H1 (cell line): ENCODE measurements at regions not wholly inside any gene's neighbourhood (a gene's known extent, or its start where the extent isn't known, plus 50 kb on each side); places are given as distances from the start of the nearest gene placed in this dataset.

Experiments used
- CTCF ChIA-PET: fragments of 300-600 bp; sonication (Branson Sonifier 250); formaldehyde crosslinking; loops from one replicate; lab custom pipeline; 2021; ENCODE audit not compliant: partially characterized antibody; lab: Charles Lee
- POLR2A ChIA-PET: fragments of 300-600 bp; sonication (Branson Sonifier 250); formaldehyde crosslinking; loops from one replicate; lab custom pipeline; 2021; ENCODE audit warnings: inconsistent platforms; ENCODE audit not compliant: partially characterized antibody; lab: Charles Lee
- DNase-seq, 2 experiments: peaks; one replicate each; pipeline versions ENCODE4 v3.0.0 to v3.0.0-alpha.2; 2010 to 2022; ENCODE audit warnings: low spot score in 2 of 2, low read depth in 1 of 2, mixed read lengths in 1 of 2
- FAIRE-seq: peaks from 2 replicates; lab custom pipeline; 2011; peaks lifted over from hg19 to GRCh38; lab: Jason Lieb, UNC
- H2AFZ ChIP-seq: 2 replicates; pipeline ENCODE4 v1.8.1; 2012; ENCODE audit warnings: low read length, inconsistent platforms
- H2AK5ac ChIP-seq: 2 replicates; pipeline ENCODE4 v1.6.1; 2013; ENCODE audit warnings: low read depth, low read length
- H2BK120ac ChIP-seq: replicated peaks from 2 replicates; pipeline ENCODE3; 2013; ENCODE audit warnings: low read depth, low read length, inconsistent platforms
- H2BK12ac ChIP-seq: 2 replicates; pipeline ENCODE4 v1.6.1; 2013; ENCODE audit warnings: low read depth, low read length
- H2BK15ac ChIP-seq: 2 replicates; pipeline ENCODE4 v1.6.1; 2013; ENCODE audit warnings: low read length
- H2BK20ac ChIP-seq: 2 replicates; pipeline ENCODE4 v1.6.1; 2013; ENCODE audit warnings: low read length
- H2BK5ac ChIP-seq: 2 replicates; pipeline ENCODE4 v1.6.1; 2013; ENCODE audit warnings: low read depth, low read length
- H3K14ac ChIP-seq: 2 replicates; pipeline ENCODE4 v1.6.1; 2013; ENCODE audit warnings: inconsistent platforms; ENCODE audit not compliant: insufficient read length
- H3K18ac ChIP-seq: 2 replicates; pipeline ENCODE4 v1.6.1; 2013; ENCODE audit warnings: low read length; ENCODE audit errors: extremely low read depth
- H3K23ac ChIP-seq: 2 replicates; pipeline ENCODE4 v1.6.1; 2013; ENCODE audit warnings: inconsistent platforms; ENCODE audit not compliant: insufficient read length
- H3K23me2 ChIP-seq: 2 replicates; pipeline ENCODE4 v1.6.1; 2013; ENCODE audit warnings: low read depth, low read length
- H3K27ac ChIP-seq: 2 replicates; pipeline ENCODE4 v1.6.1; 2011; ENCODE audit warnings: low read depth, low read length, inconsistent platforms
- H3K27me3 ChIP-seq, 4 experiments: replicated peaks in 1 of 4; 1 replicate in 1 of 4; 2 replicates in 3 of 4; pipeline versions ENCODE4 v1.6.1 to v1.8.1; 2011 to 2013; ENCODE audit warnings: low read length in 3 of 4, mild to moderate bottlenecking in 3 of 4, inconsistent platforms in 2 of 4, mixed read lengths in 2 of 4, moderate library complexity in 1 of 4; ENCODE audit not compliant: control insufficient read depth in 3 of 4, insufficient read depth in 3 of 4; ENCODE audit errors: extremely low read depth in 1 of 4
- H3K36me3 ChIP-seq, 4 experiments: 2 replicates each; pipeline versions ENCODE4 v1.6.1 to v1.8.1; 2011 to 2013; ENCODE audit warnings: mild to moderate bottlenecking in 4 of 4, low read length in 3 of 4, moderate library complexity in 2 of 4, control low read depth in 1 of 4, inconsistent platforms in 1 of 4; ENCODE audit not compliant: insufficient read depth in 4 of 4, control insufficient read depth in 2 of 4
- H3K4ac ChIP-seq: replicated peaks from 2 replicates; pipeline ENCODE3; 2013; ENCODE audit warnings: low read length, low read depth, mixed read lengths, inconsistent platforms; ENCODE audit not compliant: insufficient read length
- H3K4me1 ChIP-seq, 4 experiments: replicated peaks in 1 of 4; 1 replicate in 1 of 4; 2 replicates in 3 of 4; pipeline versions ENCODE4 v1.6.1 to v1.8.1; 2011 to 2013; ENCODE audit warnings: low read length in 3 of 4, inconsistent platforms in 2 of 4, mixed read lengths in 1 of 4; ENCODE audit not compliant: insufficient read depth in 4 of 4, control insufficient read depth in 3 of 4
- H3K4me2 ChIP-seq, 2 experiments: 2 replicates each; pipeline versions ENCODE4 v1.6.1 to v1.8.1; 2011 to 2013; ENCODE audit warnings: low read depth in 2 of 2, low read length in 2 of 2, control low read depth in 1 of 2, inconsistent platforms in 1 of 2, mild to moderate bottlenecking in 1 of 2; ENCODE audit not compliant: insufficient read depth in 1 of 2
- H3K4me3 ChIP-seq, 4 experiments: fragments of 200-600, 300-600 bp in 1 of 4; sonication (generic), shearing (Covaris generic), sonication (Bioruptor Twin) in 1 of 4; 2 replicates each; pipeline versions ENCODE4 v1.5.1 to v1.8.1; 2011 to 2016; ENCODE audit warnings: low read length in 4 of 4, low read depth in 3 of 4, control low read depth in 2 of 4, inconsistent platforms in 2 of 4, mild to moderate bottlenecking in 2 of 4, mixed read lengths in 1 of 4, moderate library complexity in 1 of 4; ENCODE audit not compliant: insufficient read depth in 2 of 4; ENCODE audit errors: extremely low read depth in 1 of 4
- H3K56ac ChIP-seq: replicated peaks from 2 replicates; pipeline ENCODE3; 2013; ENCODE audit warnings: low read depth, mild to moderate bottlenecking, mixed read lengths, low read length, inconsistent platforms; ENCODE audit not compliant: insufficient read length
- H3K79me1 ChIP-seq: 2 replicates; pipeline ENCODE4 v1.6.1; 2013; ENCODE audit warnings: low read depth, low read length, control low read depth
- H3K79me2 ChIP-seq, 2 experiments: 2 replicates each; pipeline versions ENCODE4 v1.6.1 to v1.8.1; 2012 to 2013; ENCODE audit warnings: low read length in 2 of 2, mild to moderate bottlenecking in 2 of 2, inconsistent platforms in 1 of 2; ENCODE audit not compliant: insufficient read depth in 2 of 2, control insufficient read depth in 1 of 2
- H3K9ac ChIP-seq, 4 experiments: replicated peaks in 1 of 4; 1 replicate in 1 of 4; 2 replicates in 3 of 4; pipeline versions ENCODE4 v1.6.1 to v1.8.1; 2011 to 2013; ENCODE audit warnings: low read depth in 3 of 4, low read length in 3 of 4, control low read depth in 2 of 4, mild to moderate bottlenecking in 2 of 4, moderate library complexity in 2 of 4, inconsistent platforms in 1 of 4; ENCODE audit errors: extremely low read depth in 1 of 4
- H3K9me3 ChIP-seq, 2 experiments: 2 replicates each; pipeline versions ENCODE4 v1.6.1 to v1.8.1; 2012 to 2013; ENCODE audit warnings: mild to moderate bottlenecking in 2 of 2, moderate library complexity in 2 of 2, control low read depth in 1 of 2, inconsistent platforms in 1 of 2, low read depth in 1 of 2, low read length in 1 of 2, mixed read lengths in 1 of 2; ENCODE audit not compliant: insufficient read depth in 2 of 2
- H4K20me1 ChIP-seq, 2 experiments: replicated peaks in 1 of 2; 2 replicates each; pipeline versions ENCODE3 to v1.8.1; 2011 to 2013; ENCODE audit warnings: inconsistent platforms in 2 of 2, low read length in 2 of 2, mild to moderate bottlenecking in 1 of 2; ENCODE audit not compliant: insufficient read depth in 2 of 2, control insufficient read depth in 1 of 2
- H4K5ac ChIP-seq: 2 replicates; pipeline ENCODE4 v1.6.1; 2013; ENCODE audit warnings: low read length, low read depth, mixed read lengths, inconsistent platforms; ENCODE audit not compliant: insufficient read length
- H4K8ac ChIP-seq: 2 replicates; pipeline ENCODE4 v1.8.0; 2013; ENCODE audit warnings: mild to moderate bottlenecking, moderate library complexity, low read length, inconsistent platforms; ENCODE audit not compliant: insufficient read depth; ENCODE audit errors: extremely low read depth
- H4K91ac ChIP-seq: replicated peaks from 2 replicates; pipeline ENCODE3; 2013; ENCODE audit warnings: low read length, mixed read lengths, inconsistent platforms; ENCODE audit not compliant: insufficient read length
- BACH1 ChIP-seq: IDR thresholded peaks from 2 replicates; pipeline ENCODE4 v1.6.1; 2012; ENCODE audit warnings: low read length, improper control_type of control experiment
- CHD1 ChIP-seq: IDR thresholded peaks from 2 replicates; pipeline ENCODE4 v1.6.1; 2012; ENCODE audit warnings: low read depth, low read length, improper control_type of control experiment
- CTBP2 ChIP-seq: IDR thresholded peaks from 2 replicates; pipeline ENCODE4 v1.7.0; 2011; ENCODE audit warnings: borderline replicate concordance, mild to moderate bottlenecking, moderate library complexity, mixed read lengths, low read length; ENCODE audit not compliant: insufficient read depth, insufficient read length
- EGR1 ChIP-seq: IDR thresholded peaks from 2 replicates; pipeline ENCODE4 v1.6.1; 2011; ENCODE audit warnings: low read depth, low read length, borderline replicate concordance
- KDM1A ChIP-seq: fragments of 200-600, 300-600 bp; sonication (generic); IDR thresholded peaks from 2 replicates; pipeline ENCODE4 v1.7.1; 2016; ENCODE audit warnings: mild to moderate bottlenecking, low read length, borderline replicate concordance
- KDM4A ChIP-seq: IDR thresholded peaks from one replicate; pipeline ENCODE4 v1.7.1; 2012; ENCODE audit warnings: low read depth, mild to moderate bottlenecking, moderate library complexity, low read length, inconsistent platforms; ENCODE audit not compliant: severe bottlenecking
- NANOG ChIP-seq: IDR thresholded peaks from 2 replicates; pipeline ENCODE4 v1.6.1; 2011; ENCODE audit warnings: low read length, low read depth, mild to moderate bottlenecking, inconsistent platforms; ENCODE audit not compliant: insufficient read depth, poor library complexity, severe bottlenecking
- PHF8 ChIP-seq: fragments of 200-600 bp; sonication (generic); conservative IDR thresholded peaks from 2 replicates; pipeline ENCODE4 v1.7.1; 2012; ENCODE audit warnings: low read depth, mild to moderate bottlenecking, inconsistent platforms, low read length, moderate library complexity
- POU5F1 ChIP-seq: IDR thresholded peaks from 2 replicates; pipeline ENCODE4 v1.6.1; 2011; ENCODE audit warnings: low read depth, mild to moderate bottlenecking, low read length, moderate library complexity
- RAD21 ChIP-seq, 2 experiments: IDR thresholded peaks in 1 of 2; conservative IDR thresholded peaks in 1 of 2; 2 replicates each; pipeline ENCODE4 v1.6.1; 2011; ENCODE audit warnings: low read depth in 2 of 2, low read length in 2 of 2, improper control_type of control experiment in 1 of 2, inconsistent platforms in 1 of 2, mild to moderate bottlenecking in 1 of 2, moderate library complexity in 1 of 2
- SUZ12 ChIP-seq: fragments of 200-600 bp; sonication (generic); IDR thresholded peaks from 2 replicates; pipeline ENCODE4 v1.6.1; 2012; ENCODE audit warnings: mild to moderate bottlenecking, inconsistent platforms, low read length, moderate library complexity, mixed read lengths
- TCF12 ChIP-seq: IDR thresholded peaks from 2 replicates; pipeline ENCODE4 v1.6.1; 2011; ENCODE audit warnings: low read depth, mild to moderate bottlenecking, low read length
- WGBS, 2 experiments: shearing (Covaris generic) in 1 of 2; methylation state at CpG; one replicate each; pipeline versions ENCODE4 v1.1.6 to v1.1.7; 2013 to 2015; ENCODE audit warnings: low lambda C conversion rate in 2 of 2, mixed read lengths in 2 of 2, inconsistent platforms in 1 of 2, low coverage in 1 of 2, missing lambda C conversion rate in 1 of 2; ENCODE audit not compliant: insufficient replicate concordance in 2 of 2, insufficient coverage in 1 of 2, insufficient read length in 1 of 2; ENCODE audit errors: extremely low coverage in 1 of 2, missing lambda C conversion rate in 1 of 2; 5-methylcytosine and 5-hydroxymethylcytosine counted together
- TF ChIP-seq, protein P1 (sequence below): IDR thresholded peaks from 2 replicates; pipeline ENCODE4 v1.6.1; 2012; ENCODE audit warnings: inconsistent platforms

DNA sequence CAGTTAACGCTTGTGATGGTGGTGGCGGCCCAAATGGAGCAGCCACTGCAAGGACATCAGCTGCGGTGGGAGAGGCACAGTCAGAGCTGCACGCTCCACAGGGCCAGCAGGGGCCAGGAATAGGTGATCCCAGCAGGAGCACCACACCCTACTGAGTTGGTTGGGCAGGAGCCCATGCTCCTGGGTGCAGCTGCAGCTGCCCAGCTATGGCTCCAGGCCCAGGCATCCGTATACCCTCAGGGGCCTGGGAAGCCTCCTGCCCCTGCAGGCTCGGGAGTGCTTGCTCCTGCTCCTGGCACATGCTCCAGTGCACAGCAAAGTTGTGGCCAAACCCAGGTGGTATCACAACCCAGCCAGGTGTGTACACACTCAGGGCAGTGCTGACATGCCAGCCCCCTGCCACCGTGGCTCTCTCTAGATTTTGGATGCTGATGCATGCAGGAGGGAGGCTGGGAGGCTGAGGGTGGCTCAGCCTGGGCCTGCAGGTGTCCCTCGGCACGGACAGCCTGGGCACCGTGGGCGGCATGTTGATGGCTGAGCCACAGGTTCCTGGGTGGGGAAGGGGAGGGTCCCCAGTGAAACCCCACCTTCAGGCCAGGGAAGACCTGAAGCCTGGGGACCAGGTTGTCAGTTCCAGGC lies 150.2 kb downstream of the CXXC4 start:
- H4K91ac ChIP-seq: no peak overlapping the region
- DNase-seq: no peak
- TF ChIP-seq NANOG (no peak), KDM1A (no peak), EGR1 (no peak), RAD21 (IDR thresholded peaks at IDR 0.05 in 1 of 2, conservative IDR thresholded peaks at IDR 0.05 in 1 of 2; ENCODE audit: low read depth in 2 of 2, low read length in 2 of 2) (no peak), PHF8 (no peak), SUZ12 (no peak), TCF12 (no peak), POU5F1 (no peak), KDM4A (no peak), CTBP2 (no peak), CHD1 (no peak), BACH1 (no peak)
- TF ChIP-seq, protein P1, sequence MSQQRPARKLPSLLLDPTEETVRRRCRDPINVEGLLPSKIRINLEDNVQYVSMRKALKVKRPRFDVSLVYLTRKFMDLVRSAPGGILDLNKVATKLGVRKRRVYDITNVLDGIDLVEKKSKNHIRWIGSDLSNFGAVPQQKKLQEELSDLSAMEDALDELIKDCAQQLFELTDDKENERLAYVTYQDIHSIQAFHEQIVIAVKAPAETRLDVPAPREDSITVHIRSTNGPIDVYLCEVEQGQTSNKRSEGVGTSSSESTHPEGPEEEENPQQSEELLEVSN: no peak

More for the DNA sequence above, 150.2 kb downstream of the CXXC4 start:
- H2BK12ac ChIP-seq: no peak overlapping the region
- H3K23ac ChIP-seq: no peak overlapping the region
- H2AFZ ChIP-seq: no peak overlapping the region
- POLR2A ChIA-PET: no interaction called here
- no peaks in the 10 kb centered on the region for H3K79me1 ChIP-seq
- no peaks in the 10 kb centered on the region for H3K4me1 ChIP-seq
- H3K79me2 ChIP-seq: no peaks in the 10 kb centered on the region
- no peaks in the 10 kb centered on the region for H3K36me3 ChIP-seq
- H3K56ac ChIP-seq: no peak overlapping the region
- H2BK15ac ChIP-seq: no peak overlapping the region
- H3K27me3 ChIP-seq: no peaks in the 10 kb centered on the region
- H4K20me1 ChIP-seq: no peaks in the 10 kb centered on the region
- H3K14ac ChIP-seq: no peak overlapping the region
- no peaks in the 10 kb centered on the region for H3K9me3 ChIP-seq
- 94% methylated on average over 6 of the region's 11 CpGs; no CpG with 5 or more reads in 1 of the 2 experiments for WGBS, 2 experiments
- no peak overlapping the region for H3K4me3 ChIP-seq
- CTCF ChIA-PET: no interaction called here
- H3K23me2 ChIP-seq: no peaks in the 10 kb centered on the region
- no peak overlapping the region for H2BK120ac ChIP-seq
- no peak overlapping the region for H3K18ac ChIP-seq
- no peak overlapping the region for H3K4ac ChIP-seq
- no peak overlapping the region for H2BK20ac ChIP-seq
- no peak overlapping the region for H3K4me2 ChIP-seq
- no peak overlapping the region for H4K5ac ChIP-seq
- no peak overlapping the region for H2BK5ac ChIP-seq
- no peak overlapping the region for H3K9ac ChIP-seq
- no peak for FAIRE-seq
- H3K27ac ChIP-seq: no peak overlapping the region
- H4K8ac ChIP-seq: no peak overlapping the region
- no peak overlapping the region for H2AK5ac ChIP-seq
